Mesenchymal stem cell (in vitro differentiated cells and primary cell): ENCODE measurements at regions not wholly inside any gene's neighbourhood (a gene's known extent, or its start where the extent isn't known, plus 50 kb on each side); places are given as distances from the start of the nearest gene placed in this dataset.

Experiments used
- DNase-seq: peaks from one replicate; pipeline ENCODE4 v3.0.0-alpha.2; 2013
- H2AFZ ChIP-seq: one replicate; pipeline ENCODE4 v1.6.1; 2013; ENCODE audit warnings: low read depth, mild to moderate bottlenecking, control low read depth, inconsistent platforms, low read length, moderate library complexity
- H2AK5ac ChIP-seq: 2 replicates; pipeline ENCODE4 v1.6.1; 2013; ENCODE audit warnings: low read length, moderate library complexity, mild to moderate bottlenecking, inconsistent platforms; ENCODE audit not compliant: severe bottlenecking
- H2BK120ac ChIP-seq: one replicate; pipeline ENCODE4 v1.6.1; 2013; ENCODE audit warnings: low read depth, mild to moderate bottlenecking, inconsistent platforms, low read length, moderate library complexity
- H2BK12ac ChIP-seq, 2 experiments: one replicate each; pipeline ENCODE4 v1.6.1; 2013; ENCODE audit warnings: inconsistent platforms in 2 of 2, low read length in 2 of 2, mild to moderate bottlenecking in 2 of 2, moderate library complexity in 2 of 2, control low read depth in 1 of 2
- H2BK15ac ChIP-seq: one replicate; pipeline ENCODE4 v1.6.1; 2013; ENCODE audit warnings: mild to moderate bottlenecking, low read depth, inconsistent platforms; ENCODE audit not compliant: poor library complexity, severe bottlenecking
- H2BK5ac ChIP-seq: 2 replicates; pipeline ENCODE4 v1.6.1; 2013; ENCODE audit warnings: low read depth, mild to moderate bottlenecking, low read length, control low read depth, inconsistent platforms; ENCODE audit not compliant: poor library complexity, severe bottlenecking
- H3K14ac ChIP-seq, 2 experiments: one replicate each; pipeline ENCODE4 v1.6.1; 2013; ENCODE audit warnings: inconsistent platforms in 2 of 2, low read length in 2 of 2, control low read depth in 1 of 2, mild to moderate bottlenecking in 1 of 2, moderate library complexity in 1 of 2
- H3K18ac ChIP-seq, 2 experiments: one replicate each; pipeline ENCODE4 v1.6.1; 2013; ENCODE audit warnings: inconsistent platforms in 2 of 2, low read length in 2 of 2, control low read depth in 1 of 2, low read depth in 1 of 2, mild to moderate bottlenecking in 1 of 2
- H3K23ac ChIP-seq, 2 experiments: one replicate each; pipeline ENCODE4 v1.6.1; 2013; ENCODE audit warnings: inconsistent platforms in 2 of 2, low read length in 2 of 2, mild to moderate bottlenecking in 2 of 2, moderate library complexity in 2 of 2, control low read depth in 1 of 2
- H3K27ac ChIP-seq: 2 replicates; pipeline ENCODE4 v1.5.1; 2013; ENCODE audit warnings: mild to moderate bottlenecking, moderate library complexity, low read length, control low read depth, inconsistent platforms; ENCODE audit not compliant: poor library complexity, severe bottlenecking
- H3K27me3 ChIP-seq, 2 experiments: 2 replicates each; pipeline versions ENCODE4 v1.6.1 to v1.7.0; 2013; ENCODE audit warnings: low read length in 2 of 2, mild to moderate bottlenecking in 2 of 2, moderate library complexity in 2 of 2, control low read depth in 1 of 2, inconsistent platforms in 1 of 2; ENCODE audit not compliant: control insufficient read depth in 1 of 2, insufficient read depth in 1 of 2
- H3K36me3 ChIP-seq, 2 experiments: 2 replicates each; pipeline versions ENCODE4 v1.6.1 to v1.7.0; 2013; ENCODE audit warnings: low read length in 2 of 2, control low read depth in 1 of 2, inconsistent platforms in 1 of 2, low read depth in 1 of 2, mild to moderate bottlenecking in 1 of 2; ENCODE audit not compliant: insufficient read depth in 2 of 2, control insufficient read depth in 1 of 2
- H3K4ac ChIP-seq, 2 experiments: one replicate each; pipeline ENCODE4 v1.6.1; 2013; ENCODE audit warnings: inconsistent platforms in 2 of 2, low read length in 2 of 2, mild to moderate bottlenecking in 2 of 2, moderate library complexity in 2 of 2, control low read depth in 1 of 2, low read depth in 1 of 2
- H3K4me1 ChIP-seq: 2 replicates; pipeline ENCODE4 v1.6.1; 2013; ENCODE audit warnings: low read depth, low read length, control low read depth; ENCODE audit not compliant: control insufficient read depth, insufficient read depth
- H3K4me2 ChIP-seq: 2 replicates; pipeline ENCODE4 v1.6.1; 2013; ENCODE audit warnings: low read length, mild to moderate bottlenecking, inconsistent platforms; ENCODE audit not compliant: poor library complexity, severe bottlenecking
- H3K4me3 ChIP-seq, 2 experiments: 2 replicates each; pipeline versions ENCODE4 v1.5.1 to v1.7.0; 2013; ENCODE audit warnings: low read length in 2 of 2, mild to moderate bottlenecking in 2 of 2, control low read depth in 1 of 2, low read depth in 1 of 2; ENCODE audit not compliant: insufficient read depth in 1 of 2
- H3K79me1 ChIP-seq: replicated peaks from 2 replicates; pipeline ENCODE4 v1.6.1; 2013; ENCODE audit warnings: mild to moderate bottlenecking, control low read depth, low read length, inconsistent platforms; ENCODE audit not compliant: poor library complexity, severe bottlenecking
- H3K9ac ChIP-seq: 2 replicates; pipeline ENCODE4 v1.7.0; 2013; ENCODE audit warnings: mild to moderate bottlenecking, low read length, moderate library complexity
- H3K9me3 ChIP-seq: 2 replicates; pipeline ENCODE4 v1.7.0; 2013; ENCODE audit warnings: mild to moderate bottlenecking, low read length; ENCODE audit not compliant: control insufficient read depth
- H4K8ac ChIP-seq: one replicate; pipeline ENCODE4 v1.6.1; 2013; ENCODE audit warnings: inconsistent platforms, mild to moderate bottlenecking, low read length, moderate library complexity
- H4K91ac ChIP-seq: one replicate; pipeline ENCODE4 v1.6.1; 2013; ENCODE audit warnings: mild to moderate bottlenecking, low read length, inconsistent platforms
- WGBS: methylation state at CpG from one replicate; pipeline ENCODE4 v1.1.7; 2013; ENCODE audit warnings: mixed read lengths; 5-methylcytosine and 5-hydroxymethylcytosine counted together

- H2AFZ ChIP-seq, result no peak overlapping the region
These were observed 79.8 kb upstream of the TOP3B start for GRCh38 chr22:22062306-22062793.

DNA sequence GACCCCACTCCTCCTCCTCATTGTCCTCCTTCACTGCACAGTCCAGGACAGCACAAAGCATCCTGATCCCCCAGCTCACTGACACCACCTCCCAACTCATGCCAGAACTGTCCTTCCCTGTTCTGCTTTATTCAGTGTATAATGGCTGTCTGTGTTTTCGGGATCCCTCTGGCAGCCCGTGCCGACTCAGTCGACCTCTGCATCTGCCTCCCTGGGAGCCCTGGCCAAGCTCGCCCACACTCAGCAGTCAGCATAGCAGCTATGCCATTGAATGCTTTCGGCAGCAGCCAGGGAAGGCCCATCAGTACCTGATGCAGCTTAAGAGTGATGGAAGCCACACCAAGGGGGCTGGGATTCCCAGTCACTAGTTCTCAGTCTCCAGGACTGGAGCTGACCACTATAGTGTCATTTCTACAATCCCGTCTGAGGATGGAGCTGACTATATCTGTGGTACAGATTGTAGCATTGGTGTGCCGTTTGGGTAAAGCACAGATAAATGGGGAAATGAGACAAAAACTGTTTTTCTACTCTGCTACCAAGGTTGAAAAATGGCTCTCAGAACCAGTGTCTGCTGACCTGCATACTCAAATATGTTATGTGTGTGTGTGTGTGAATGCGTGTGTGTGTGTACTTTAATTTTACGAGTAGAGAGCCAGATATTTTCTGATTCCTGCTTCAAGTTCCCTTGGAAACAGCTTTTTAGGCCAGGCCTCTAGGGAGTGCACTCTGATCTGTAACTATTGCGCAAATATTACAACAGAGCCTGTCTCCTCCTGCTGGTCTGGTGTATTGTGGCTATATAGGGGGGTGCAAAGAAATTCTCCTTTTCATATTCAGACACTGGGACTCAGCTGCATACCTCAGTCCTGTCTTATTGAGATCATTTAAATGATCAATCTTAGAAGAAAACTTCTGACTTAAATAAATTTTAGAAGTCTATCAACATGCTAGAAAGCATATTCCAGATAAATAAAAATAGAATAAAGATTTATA is 78.8 kb upstream of the TOP3B start:
- H2AK5ac ChIP-seq, result no peak overlapping the region
- no peak overlapping the region for H3K4me2 ChIP-seq
- 77% methylated on average over 10 of the region's 11 CpGs for WGBS
- no peak overlapping the region for H3K4ac ChIP-seq
- H3K36me3 ChIP-seq, result no peaks in the 10 kb centered on the region
- no peak overlapping the region for H4K91ac ChIP-seq
- H3K23ac ChIP-seq, result no peak overlapping the region
- no peaks in the 10 kb centered on the region for H3K4me1 ChIP-seq
- no peak overlapping the region for H2BK15ac ChIP-seq
- no peak overlapping the region for H2BK120ac ChIP-seq
- no peak overlapping the region for H2BK12ac ChIP-seq
- H3K4me3 ChIP-seq, result peak overlapping the region in 1 of 2 experiments; percentile 44
- H3K18ac ChIP-seq, result no peak overlapping the region
- no peaks in the 10 kb centered on the region for H3K9me3 ChIP-seq
- no peak overlapping the region for H2BK5ac ChIP-seq
- no peak overlapping the region for H2AFZ ChIP-seq
- no peak overlapping the region for H3K14ac ChIP-seq
- DNase-seq, result peak; percentile 39
- H4K8ac ChIP-seq, result no peak overlapping the region
- H3K27ac ChIP-seq, result no peak overlapping the region
- peak overlapping the region; percentile 81 for H3K9ac ChIP-seq
- H3K27me3 ChIP-seq, result peaks cover 25 to 31% of the 10 kb centered on the region in 2 experiments
- H3K79me1 ChIP-seq, result no peaks in the 10 kb centered on the region

More at GRCh38 chr22:22062306-22062793, 79.8 kb upstream of the TOP3B start:
- Histone ChIP-seq H3K36me3 (no peaks in the 10 kb centered on the region), H3K23ac (no peak overlapping the region), H3K14ac (no peak overlapping the region), H2BK12ac (no peak overlapping the region), H2BK120ac (no peak overlapping the region), H3K9me3 (no peaks in the 10 kb centered on the region), H3K9ac (peak overlapping the region; percentile 58), H3K4ac (no peak overlapping the region), H2BK5ac (no peak overlapping the region), H3K18ac (no peak overlapping the region), H3K79me1 (no peaks in the 10 kb centered on the region), H4K8ac (no peak overlapping the region), H2BK15ac (no peak overlapping the region), H3K4me2 (no peak overlapping the region), H3K27me3 (peaks cover 28 to 33% of the 10 kb centered on the region in 2 experiments), H2AK5ac (no peak overlapping the region), H4K91ac (no peak overlapping the region), H3K27ac (no peak overlapping the region), H3K4me3 (no peak overlapping the region), H3K4me1 (no peaks in the 10 kb centered on the region)
- WGBS, result no CpG with 5 or more reads among the region's 2 CpGs
- DNase-seq, result no peak

- Histone ChIP-seq H3K23ac (no peak overlapping the region), H3K4me3 (peak overlapping the region in 1 of 2 experiments; percentile 44), H2BK5ac (no peak overlapping the region), H2BK120ac (no peak overlapping the region), H3K18ac (no peak overlapping the region), H3K9me3 (no peaks in the 10 kb centered on the region), H4K91ac (no peak overlapping the region), H2BK15ac (no peak overlapping the region), H3K4me1 (no peaks in the 10 kb centered on the region), H3K4me2 (no peak overlapping the region), H3K9ac (peak overlapping the region; percentile 81), H2AK5ac (no peak overlapping the region), H3K27me3 (peaks cover 25 to 31% of the 10 kb centered on the region in 2 experiments), H4K8ac (no peak overlapping the region), H3K79me1 (no peaks in the 10 kb centered on the region), H3K36me3 (no peaks in the 10 kb centered on the region), H3K14ac (no peak overlapping the region), H3K4ac (no peak overlapping the region), H3K27ac (no peak overlapping the region), H2BK12ac (no peak overlapping the region), H2AFZ (no peak overlapping the region)
- WGBS, result 55% methylated on average over 11 of the region's 11 CpGs
- DNase-seq, result peak; percentile 9
These were observed 77.9 kb upstream of the TOP3B start for GRCh38 chr22:22060200-22061084.
